WTC11 (cell line): ENCODE measurements at regions not wholly inside any gene's neighbourhood (a gene's known extent, or its start where the extent isn't known, plus 50 kb on each side); places are given as distances from the start of the nearest gene placed in this dataset.

Experiments used
- ATAC-seq: fragments of 200-7000 bp; cut with Tn5 transposase; 2 replicates; pipeline ENCODE4 v1.10.0; 2021; ENCODE audit warnings: mild to moderate bottlenecking, moderate library complexity
- CTCF ChIA-PET: fragments of 300-600 bp; sonication (Branson Sonifier 250); formaldehyde crosslinking; loops from one replicate; lab custom pipeline; 2021; ENCODE audit warnings: antibody characterized with exemption; lab: Charles Lee
- POLR2A ChIA-PET: fragments of 350-600 bp; sonication (Branson Sonifier 250); formaldehyde crosslinking; loops from one replicate; lab custom pipeline; 2021; ENCODE audit warnings: antibody characterized with exemption; lab: Charles Lee
- DNase-seq: peaks from one replicate; pipeline ENCODE4 v3.0.0; 2021; ENCODE audit warnings: low spot score
- H3K27ac Mint-ChIP-seq: 2 replicates; pipeline ENCODE4 v1.8.0; 2021; ENCODE audit warnings: mixed read lengths
- H3K27me3 Mint-ChIP-seq: 2 replicates; pipeline ENCODE4 v1.8.0; 2021; ENCODE audit warnings: low read depth, mild to moderate bottlenecking, moderate library complexity, mixed read lengths
- H3K36me3 Mint-ChIP-seq: 2 replicates; pipeline ENCODE4 v1.8.0; 2021; ENCODE audit warnings: mixed read lengths
- H3K4me1 Mint-ChIP-seq: 2 replicates; pipeline ENCODE4 v1.8.0; 2022; ENCODE audit warnings: mixed read lengths
- H3K4me3 Mint-ChIP-seq: 2 replicates; pipeline ENCODE4 v1.8.0; 2021; ENCODE audit warnings: mild to moderate bottlenecking, moderate library complexity, mixed read lengths
- H3K9me3 Mint-ChIP-seq: 2 replicates; pipeline ENCODE4 v1.8.0; 2021; ENCODE audit warnings: mixed read lengths
- ETV6 ChIP-seq: sonication (generic); formaldehyde crosslinking; IDR thresholded peaks from 2 replicates; pipeline ENCODE4 v1.8.1; 2022; ENCODE audit warnings: mild to moderate bottlenecking, missing genetic modification reagents
- FOXP1 ChIP-seq: sonication (generic); formaldehyde crosslinking; IDR thresholded peaks from 2 replicates; pipeline ENCODE4 v1.8.0; 2022; ENCODE audit warnings: missing genetic modification reagents, mild to moderate bottlenecking, moderate library complexity, borderline replicate concordance
- PRDM15 ChIP-seq: sonication (generic); formaldehyde crosslinking; IDR thresholded peaks from 2 replicates; pipeline ENCODE4 v1.8.0; 2022; ENCODE audit warnings: missing genetic modification reagents
- SP1 ChIP-seq: sonication (generic); formaldehyde crosslinking; conservative IDR thresholded peaks from 2 replicates; pipeline ENCODE4 v1.8.1; 2022; ENCODE audit warnings: missing genetic modification reagents
- TCF7 ChIP-seq: sonication (generic); formaldehyde crosslinking; IDR thresholded peaks from 2 replicates; pipeline ENCODE4 v1.8.0; 2022; ENCODE audit warnings: mild to moderate bottlenecking, low read depth, missing genetic modification reagents, moderate library complexity
- ZNF671 ChIP-seq: fragments of 250-450 bp; sonication (Bioruptor Pico); IDR thresholded peaks from 2 replicates; pipeline ENCODE4 v1.8.0; 2021; ENCODE audit warnings: mild to moderate bottlenecking
- TF ChIP-seq, protein P1 (sequence below): fragments of 250-450 bp; sonication (Bioruptor Pico); IDR thresholded peaks from 2 replicates; pipeline ENCODE4 v1.9.0; 2021; ENCODE audit warnings: mild to moderate bottlenecking
- TF ChIP-seq, protein P2 (sequence below): sonication (generic); formaldehyde crosslinking; IDR thresholded peaks from 2 replicates; pipeline ENCODE4 v1.8.1; 2023; ENCODE audit warnings: mild to moderate bottlenecking, missing genetic modification reagents, moderate library complexity
- TF ChIP-seq, protein P3 (sequence below): fragments of 250-450 bp; sonication (Bioruptor Pico); IDR thresholded peaks from 2 replicates; pipeline ENCODE4 v1.8.0; 2021; ENCODE audit warnings: mild to moderate bottlenecking
- TF ChIP-seq, protein P4 (sequence below): sonication (generic); formaldehyde crosslinking; IDR thresholded peaks from 2 replicates; pipeline ENCODE4 v1.8.1; 2023; ENCODE audit warnings: mild to moderate bottlenecking, missing genetic modification reagents, moderate library complexity
- TF ChIP-seq, protein P5 (sequence below): fragments of 250-450 bp; sonication (Bioruptor Pico); IDR thresholded peaks from 2 replicates; pipeline ENCODE4 v1.9.0; 2021; ENCODE audit warnings: mild to moderate bottlenecking
- TF ChIP-seq, protein P6 (sequence below): sonication (generic); formaldehyde crosslinking; IDR thresholded peaks from 2 replicates; pipeline ENCODE4 v1.8.1; 2022; ENCODE audit warnings: mild to moderate bottlenecking, missing genetic modification reagents, moderate library complexity, borderline replicate concordance
- TF ChIP-seq, protein P7 (sequence below): fragments of 250-450 bp; sonication (Bioruptor Pico); conservative IDR thresholded peaks from 2 replicates; pipeline ENCODE4 v1.9.0; 2021; ENCODE audit warnings: mild to moderate bottlenecking

- CTCF ChIA-PET = interaction anchor here (6.0 kb wide), 1 partner anchor 22 kb away, joined by 31 read pairs; no protein-coding TSS in a partner anchor
- TF ChIP-seq ZNF671 (CRISPR knock-in tag) = no peak
- TF ChIP-seq, protein P1, sequence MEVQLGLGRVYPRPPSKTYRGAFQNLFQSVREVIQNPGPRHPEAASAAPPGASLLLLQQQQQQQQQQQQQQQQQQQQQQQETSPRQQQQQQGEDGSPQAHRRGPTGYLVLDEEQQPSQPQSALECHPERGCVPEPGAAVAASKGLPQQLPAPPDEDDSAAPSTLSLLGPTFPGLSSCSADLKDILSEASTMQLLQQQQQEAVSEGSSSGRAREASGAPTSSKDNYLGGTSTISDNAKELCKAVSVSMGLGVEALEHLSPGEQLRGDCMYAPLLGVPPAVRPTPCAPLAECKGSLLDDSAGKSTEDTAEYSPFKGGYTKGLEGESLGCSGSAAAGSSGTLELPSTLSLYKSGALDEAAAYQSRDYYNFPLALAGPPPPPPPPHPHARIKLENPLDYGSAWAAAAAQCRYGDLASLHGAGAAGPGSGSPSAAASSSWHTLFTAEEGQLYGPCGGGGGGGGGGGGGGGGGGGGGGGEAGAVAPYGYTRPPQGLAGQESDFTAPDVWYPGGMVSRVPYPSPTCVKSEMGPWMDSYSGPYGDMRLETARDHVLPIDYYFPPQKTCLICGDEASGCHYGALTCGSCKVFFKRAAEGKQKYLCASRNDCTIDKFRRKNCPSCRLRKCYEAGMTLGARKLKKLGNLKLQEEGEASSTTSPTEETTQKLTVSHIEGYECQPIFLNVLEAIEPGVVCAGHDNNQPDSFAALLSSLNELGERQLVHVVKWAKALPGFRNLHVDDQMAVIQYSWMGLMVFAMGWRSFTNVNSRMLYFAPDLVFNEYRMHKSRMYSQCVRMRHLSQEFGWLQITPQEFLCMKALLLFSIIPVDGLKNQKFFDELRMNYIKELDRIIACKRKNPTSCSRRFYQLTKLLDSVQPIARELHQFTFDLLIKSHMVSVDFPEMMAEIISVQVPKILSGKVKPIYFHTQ (CRISPR knock-in tag) = no peak
- TF ChIP-seq TCF7 (CRISPR knock-in tag) = no peak
- TF ChIP-seq FOXP1 (CRISPR knock-in tag) = no peak
- TF ChIP-seq SP1 = no peak
- TF ChIP-seq, all 79 proteins: peak for 0
- Mint-ChIP-seq H3K4me1 (peaks cover 10% of the 10 kb centered on the region), H3K4me3 (no peak overlapping the region), H3K27me3 (no peaks in the 10 kb centered on the region), H3K36me3 (no peaks in the 10 kb centered on the region), H3K27ac (no peak overlapping the region), H3K9me3 (peaks cover 4% of the 10 kb centered on the region; the same call in 1 of the 2 replicates)
- ATAC-seq = no peak
- POLR2A ChIA-PET = no interaction called here
- DNase-seq = no peak
These were observed 202.9 kb downstream of the USP12 start for GRCh38 chr13:26968431-26969341.

DNA sequence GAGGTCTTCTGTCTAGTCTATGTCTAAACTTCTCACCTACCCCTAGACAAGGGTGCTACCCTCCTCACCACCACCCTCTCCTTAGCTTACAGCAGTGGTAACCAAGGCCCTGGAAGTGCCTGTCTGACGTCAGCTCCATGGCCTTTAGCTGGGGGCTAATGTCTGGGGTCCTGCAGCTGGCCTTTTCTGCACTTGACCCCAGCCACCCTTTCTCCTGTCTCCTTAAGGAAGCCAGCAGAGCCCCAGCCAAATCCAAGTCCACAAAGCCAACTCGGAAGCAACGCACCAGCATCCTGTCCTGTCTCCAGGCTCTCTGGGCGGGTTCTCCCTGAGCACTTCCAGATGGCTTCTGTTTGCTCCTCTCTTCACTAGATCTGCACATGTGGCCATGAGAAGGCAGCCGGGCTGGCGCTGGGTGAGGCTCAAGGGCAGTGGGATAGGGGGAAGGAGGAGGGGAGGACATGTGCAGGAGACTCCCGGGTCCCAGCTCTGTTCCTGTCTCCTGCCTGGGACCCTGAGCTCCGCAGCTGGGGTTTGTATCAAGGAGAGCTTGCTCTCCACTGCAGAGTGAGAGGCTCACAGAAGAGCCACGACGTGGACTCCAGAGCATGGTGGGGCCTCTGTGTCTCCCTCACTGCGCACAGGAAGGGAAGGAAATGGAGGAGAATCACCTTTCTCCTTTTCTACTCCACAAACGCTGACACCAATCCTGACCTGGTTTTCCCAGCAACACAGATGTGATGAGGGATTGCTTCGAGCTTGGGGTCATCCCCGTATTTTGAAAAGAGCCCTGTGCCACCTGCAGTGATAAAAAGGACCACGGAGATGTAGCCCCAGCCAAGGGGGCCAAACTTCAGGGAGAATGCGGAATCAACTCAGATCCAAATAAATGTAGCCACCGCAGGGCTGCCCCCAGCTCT lies 204.2 kb downstream of the USP12 start:
- Mint-ChIP-seq H3K4me1 (peaks cover 10% of the 10 kb centered on the region), H3K27me3 (no peaks in the 10 kb centered on the region), H3K27ac (no peak overlapping the region), H3K9me3 (no peaks in the 10 kb centered on the region), H3K36me3 (no peaks in the 10 kb centered on the region), H3K4me3 (no peak overlapping the region)
- DNase-seq (no peak), ATAC-seq (no peak)
- CTCF ChIA-PET = interaction anchor here (0.5 to 6.0 kb wide), 7 partner anchors 10 to 394 kb away, joined by 3 to 31 read pairs (median 3); no protein-coding TSS in a partner anchor
- POLR2A ChIA-PET = no interaction called here
- no peak for TF ChIP-seq ETV6 (CRISPR knock-in tag)
- TF ChIP-seq, protein P2, sequence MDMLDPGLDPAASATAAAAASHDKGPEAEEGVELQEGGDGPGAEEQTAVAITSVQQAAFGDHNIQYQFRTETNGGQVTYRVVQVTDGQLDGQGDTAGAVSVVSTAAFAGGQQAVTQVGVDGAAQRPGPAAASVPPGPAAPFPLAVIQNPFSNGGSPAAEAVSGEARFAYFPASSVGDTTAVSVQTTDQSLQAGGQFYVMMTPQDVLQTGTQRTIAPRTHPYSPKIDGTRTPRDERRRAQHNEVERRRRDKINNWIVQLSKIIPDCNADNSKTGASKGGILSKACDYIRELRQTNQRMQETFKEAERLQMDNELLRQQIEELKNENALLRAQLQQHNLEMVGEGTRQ (CRISPR knock-in tag) = no peak
- TF ChIP-seq, protein P3, sequence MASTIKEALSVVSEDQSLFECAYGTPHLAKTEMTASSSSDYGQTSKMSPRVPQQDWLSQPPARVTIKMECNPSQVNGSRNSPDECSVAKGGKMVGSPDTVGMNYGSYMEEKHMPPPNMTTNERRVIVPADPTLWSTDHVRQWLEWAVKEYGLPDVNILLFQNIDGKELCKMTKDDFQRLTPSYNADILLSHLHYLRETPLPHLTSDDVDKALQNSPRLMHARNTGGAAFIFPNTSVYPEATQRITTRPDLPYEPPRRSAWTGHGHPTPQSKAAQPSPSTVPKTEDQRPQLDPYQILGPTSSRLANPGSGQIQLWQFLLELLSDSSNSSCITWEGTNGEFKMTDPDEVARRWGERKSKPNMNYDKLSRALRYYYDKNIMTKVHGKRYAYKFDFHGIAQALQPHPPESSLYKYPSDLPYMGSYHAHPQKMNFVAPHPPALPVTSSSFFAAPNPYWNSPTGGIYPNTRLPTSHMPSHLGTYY = no peak
- peak; percentile 87 for TF ChIP-seq PRDM15 (CRISPR knock-in tag)

DNA sequence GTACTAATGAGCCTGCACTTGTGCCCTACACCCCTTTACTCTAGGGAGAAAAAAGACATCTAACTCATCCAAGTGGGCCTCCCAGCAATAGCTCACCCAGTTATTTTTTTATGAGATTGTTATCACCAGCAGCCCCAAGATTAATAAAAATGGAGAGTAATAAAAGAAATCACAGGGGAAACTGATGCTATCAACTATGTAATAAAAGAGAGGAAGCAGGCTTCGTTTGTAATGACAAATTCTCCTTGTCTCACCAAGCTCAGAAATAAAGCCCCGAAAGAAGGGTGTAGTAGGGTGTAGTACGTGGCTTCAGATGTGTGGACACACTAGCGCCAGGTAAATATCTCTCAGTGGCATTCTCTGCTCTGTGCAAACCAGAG lies 204.9 kb downstream of the USP12 start:
- no peaks in the 10 kb centered on the region for H3K27me3 Mint-ChIP-seq
- no peaks in the 10 kb centered on the region for H3K9me3 Mint-ChIP-seq
- POLR2A ChIA-PET = no interaction called here
- no peak for DNase-seq
- H3K36me3 Mint-ChIP-seq = no peaks in the 10 kb centered on the region
- no peak overlapping the region for H3K27ac Mint-ChIP-seq
- no peak overlapping the region for H3K4me3 Mint-ChIP-seq
- CTCF ChIA-PET = interaction anchor here (1.0 to 6.0 kb wide), 5 partner anchors 16 to 395 kb away, joined by 3 to 31 read pairs (median 3); no protein-coding TSS in a partner anchor
- peaks cover 10% of the 10 kb centered on the region for H3K4me1 Mint-ChIP-seq
- ATAC-seq = no peak
- TF ChIP-seq, protein P4, sequence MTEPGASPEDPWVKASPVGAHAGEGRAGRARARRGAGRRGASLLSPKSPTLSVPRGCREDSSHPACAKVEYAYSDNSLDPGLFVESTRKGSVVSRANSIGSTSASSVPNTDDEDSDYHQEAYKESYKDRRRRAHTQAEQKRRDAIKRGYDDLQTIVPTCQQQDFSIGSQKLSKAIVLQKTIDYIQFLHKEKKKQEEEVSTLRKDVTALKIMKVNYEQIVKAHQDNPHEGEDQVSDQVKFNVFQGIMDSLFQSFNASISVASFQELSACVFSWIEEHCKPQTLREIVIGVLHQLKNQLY (CRISPR knock-in tag) = no peak
- TF ChIP-seq FOXP1 (CRISPR knock-in tag) = no peak
- TF ChIP-seq, protein P5, sequence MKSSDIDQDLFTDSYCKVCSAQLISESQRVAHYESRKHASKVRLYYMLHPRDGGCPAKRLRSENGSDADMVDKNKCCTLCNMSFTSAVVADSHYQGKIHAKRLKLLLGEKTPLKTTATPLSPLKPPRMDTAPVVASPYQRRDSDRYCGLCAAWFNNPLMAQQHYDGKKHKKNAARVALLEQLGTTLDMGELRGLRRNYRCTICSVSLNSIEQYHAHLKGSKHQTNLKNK (CRISPR knock-in tag) = no peak
- TF ChIP-seq, protein P6, sequence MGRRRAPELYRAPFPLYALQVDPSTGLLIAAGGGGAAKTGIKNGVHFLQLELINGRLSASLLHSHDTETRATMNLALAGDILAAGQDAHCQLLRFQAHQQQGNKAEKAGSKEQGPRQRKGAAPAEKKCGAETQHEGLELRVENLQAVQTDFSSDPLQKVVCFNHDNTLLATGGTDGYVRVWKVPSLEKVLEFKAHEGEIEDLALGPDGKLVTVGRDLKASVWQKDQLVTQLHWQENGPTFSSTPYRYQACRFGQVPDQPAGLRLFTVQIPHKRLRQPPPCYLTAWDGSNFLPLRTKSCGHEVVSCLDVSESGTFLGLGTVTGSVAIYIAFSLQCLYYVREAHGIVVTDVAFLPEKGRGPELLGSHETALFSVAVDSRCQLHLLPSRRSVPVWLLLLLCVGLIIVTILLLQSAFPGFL (CRISPR knock-in tag) = no peak
- TF ChIP-seq, protein P7, sequence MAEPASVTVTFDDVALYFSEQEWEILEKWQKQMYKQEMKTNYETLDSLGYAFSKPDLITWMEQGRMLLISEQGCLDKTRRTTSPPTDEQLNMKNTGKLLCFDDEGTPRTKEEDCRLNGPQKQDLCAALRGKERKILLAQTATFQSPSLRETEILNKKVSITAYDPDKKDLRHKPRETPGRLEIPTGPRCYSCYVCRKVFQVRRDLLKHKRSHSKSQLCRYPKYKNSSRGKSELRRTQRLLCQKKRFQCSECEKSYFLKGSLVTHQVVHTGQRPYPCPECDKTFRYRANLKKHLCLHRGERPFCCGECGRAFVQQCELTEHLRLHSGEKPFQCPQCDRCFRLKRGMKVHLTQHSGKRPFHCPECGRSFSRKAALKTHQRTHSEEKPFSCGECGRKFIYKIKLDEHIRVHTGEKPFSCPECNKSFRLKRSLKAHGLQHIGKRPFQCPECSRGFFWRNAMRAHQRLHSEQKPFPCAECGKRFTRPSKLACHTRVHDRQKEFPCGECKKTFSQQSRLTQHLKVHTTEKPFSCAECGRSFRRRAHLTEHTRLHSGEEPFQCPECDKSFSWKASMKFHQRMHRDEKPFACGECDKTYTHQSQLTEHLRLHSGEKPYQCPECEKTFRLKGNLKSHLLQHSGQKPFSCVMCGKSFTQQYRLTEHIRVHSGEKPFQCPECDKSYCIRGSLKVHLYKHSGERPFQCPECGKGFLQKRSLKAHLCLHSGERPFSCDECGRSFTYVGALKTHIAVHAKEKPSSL (CRISPR knock-in tag) = no peak
